A549 (cell line): ENCODE measurements at regions not wholly inside any gene's neighbourhood (a gene's known extent, or its start where the extent isn't known, plus 50 kb on each side); places are given as distances from the start of the nearest gene placed in this dataset.

Experiments
- ATAC-seq, 2 experiments: fragments of 200-7000 bp in 1 of 2; fragments of >200 bp in 1 of 2; cut with Nextera tagmentation in 1 of 2; cut with Tn5 transposase in 1 of 2; 3 replicates each; pipeline versions ENCODE4 v1.8.0 to v1.9.1; 2018 to 2020; ENCODE audit warnings: mild to moderate bottlenecking in 1 of 2, moderate library complexity in 1 of 2
- CTCF ChIA-PET: fragments of 300-600 bp; sonication (Branson Sonifier 250); formaldehyde crosslinking; extraction: SDS; loops from one replicate; lab custom pipeline; 2021; ENCODE audit warnings: antibody characterized with exemption, inconsistent platforms; lab: Yijun Ruan, JAX
- POLR2A ChIA-PET: fragments of 350-600 bp; formaldehyde crosslinking; extraction: SDS; loops from one replicate; lab custom pipeline; 2021; ENCODE audit warnings: antibody characterized with exemption, inconsistent platforms; lab: Yijun Ruan, JAX
- DNase-seq, 2 experiments: peaks; one replicate each; pipeline versions ENCODE4 v3.0.0 to v3.0.0-alpha.2; 2011 to 2016; ENCODE audit warnings: low read depth in 1 of 2, low spot score in 1 of 2
- FAIRE-seq: peaks from 2 replicates; lab custom pipeline; 2011; peaks lifted over from hg19 to GRCh38; lab: Jason Lieb, UNC
- H3K27ac ChIP-seq, 2 experiments: fragments of >200 bp; sonication (Bioruptor Twin); formaldehyde crosslinking; 3 replicates each; pipeline ENCODE4 v1.5.1; 2016 to 2017
- H3K4me1 ChIP-seq: fragments of >200 bp; sonication (Bioruptor Twin); formaldehyde crosslinking; 3 replicates; pipeline ENCODE4 v1.6.1; 2016
- H3K4me2 ChIP-seq: fragments of >200 bp; sonication (Bioruptor Twin); formaldehyde crosslinking; 3 replicates; pipeline ENCODE4 v1.6.1; 2016
- H3K4me3 ChIP-seq: fragments of >200 bp; sonication (Bioruptor Twin); formaldehyde crosslinking; 3 replicates; pipeline ENCODE4 v1.5.1; 2016
- H3K9me3 ChIP-seq: fragments of >200 bp; sonication (Bioruptor Twin); formaldehyde crosslinking; 3 replicates; pipeline ENCODE4 v1.6.1; 2016
- CBX2 ChIP-seq: fragments of 200-600 bp; sonication (generic); IDR thresholded peaks from 2 replicates; pipeline ENCODE4 v1.6.1; 2016; ENCODE audit warnings: low read depth, mild to moderate bottlenecking, borderline replicate concordance
- CBX8 ChIP-seq: fragments of 200-600 bp; sonication (generic); IDR thresholded peaks from 2 replicates; pipeline ENCODE4 v1.6.1; 2016
- CHD2 ChIP-seq: fragments of 150-350 bp; IDR thresholded peaks from 2 replicates; pipeline ENCODE4 v1.6.1; 2014; ENCODE audit warnings: low read length; ENCODE audit not compliant: partially characterized antibody
- EHF ChIP-seq: fragments of 250-450 bp; sonication (Bioruptor Pico); IDR thresholded peaks from 2 replicates; pipeline ENCODE4 v1.5.0; 2020; ENCODE audit warnings: mild to moderate bottlenecking
- EP300 ChIP-seq, 2 experiments: fragments of >200 bp; sonication (Bioruptor Twin); formaldehyde crosslinking; IDR thresholded peaks; 2 replicates in 1 of 2; 3 replicates in 1 of 2; pipeline ENCODE4 v1.6.1; 2016 to 2017
- ESRRA ChIP-seq: fragments of 150-350 bp; IDR thresholded peaks from 2 replicates; pipeline ENCODE4 v1.6.1; 2014; ENCODE audit warnings: mild to moderate bottlenecking, low read length, borderline replicate concordance
- FOSL2 ChIP-seq, 2 experiments: fragments of 450-650 bp in 1 of 2; fragments of >200 bp in 1 of 2; sonication (Bioruptor Twin) in 1 of 2; formaldehyde crosslinking; IDR thresholded peaks; 2 replicates each; pipeline versions ENCODE4 v1.5.0 to v1.6.1; 2016 to 2020; ENCODE audit warnings: mild to moderate bottlenecking in 1 of 2, moderate library complexity in 1 of 2
- GATA3 ChIP-seq: IDR thresholded peaks from 2 replicates; pipeline ENCODE4 v1.6.1; 2012; ENCODE audit warnings: borderline replicate concordance
- HDAC2 ChIP-seq: fragments of 200-600 bp; sonication (generic); IDR thresholded peaks from 2 replicates; pipeline ENCODE4 v1.6.1; 2016
- HOXA7 ChIP-seq: fragments of 250-450 bp; sonication (Bioruptor Pico); IDR thresholded peaks from 2 replicates; pipeline ENCODE4 v1.5.0; 2020; ENCODE audit warnings: mild to moderate bottlenecking, moderate library complexity
- HOXB13 ChIP-seq: fragments of 250-450 bp; sonication (Bioruptor Pico); IDR thresholded peaks from 2 replicates; pipeline ENCODE4 v1.5.0; 2020; ENCODE audit warnings: low read depth, mild to moderate bottlenecking, moderate library complexity
- JUN ChIP-seq, 2 experiments: fragments of >200 bp; sonication (Bioruptor Twin); formaldehyde crosslinking; IDR thresholded peaks; 2 replicates in 1 of 2; 3 replicates in 1 of 2; pipeline ENCODE4 v1.6.1; 2016 to 2017
- JUNB ChIP-seq: fragments of >200 bp; sonication (Bioruptor Twin); formaldehyde crosslinking; IDR thresholded peaks from 2 replicates; pipeline ENCODE4 v1.6.1; 2016
- MAFK ChIP-seq: fragments of 450-650 bp; IDR thresholded peaks from 2 replicates; pipeline ENCODE4 v1.6.1; 2014; ENCODE audit not compliant: partially characterized antibody
- MAZ ChIP-seq: fragments of 150-350 bp; IDR thresholded peaks from 2 replicates; pipeline ENCODE4 v1.6.1; 2014; ENCODE audit warnings: antibody characterized with exemption, low read depth, low read length, borderline replicate concordance
- MYC ChIP-seq: IDR thresholded peaks from 2 replicates; pipeline ENCODE4 v1.6.1; 2012; ENCODE audit warnings: mild to moderate bottlenecking, inconsistent platforms, low read length, improper control_type of control experiment, borderline replicate concordance
- NFE2L2 ChIP-seq: fragments of 150-350 bp; conservative IDR thresholded peaks from 2 replicates; pipeline ENCODE4 v1.6.1; 2014; ENCODE audit warnings: low read length
- NPAS2 ChIP-seq: fragments of 250-450 bp; sonication (Bioruptor Pico); IDR thresholded peaks from 2 replicates; pipeline ENCODE4 v1.8.0; 2022; ENCODE audit warnings: mild to moderate bottlenecking, moderate library complexity, borderline replicate concordance
- NR3C1 ChIP-seq: fragments of >200 bp; sonication (Bioruptor Twin); formaldehyde crosslinking; IDR thresholded peaks from 3 replicates; pipeline ENCODE4 v1.6.1; 2017
- PHF8 ChIP-seq: fragments of 200-600 bp; sonication (generic); IDR thresholded peaks from 2 replicates; pipeline ENCODE4 v1.6.1; 2016; ENCODE audit warnings: low read depth, mild to moderate bottlenecking, antibody characterized with exemption, moderate library complexity, borderline replicate concordance
- POLR2A ChIP-seq: IDR thresholded peaks from 2 replicates; pipeline ENCODE4 v1.6.1; 2012; ENCODE audit warnings: mild to moderate bottlenecking, low read length
- POLR2AphosphoS2 ChIP-seq: conservative IDR thresholded peaks from 2 replicates; pipeline ENCODE4 v1.6.1; 2012; ENCODE audit warnings: low read length, improper control_type of control experiment, inconsistent platforms
- RAD21 ChIP-seq, 2 experiments: fragments of >200 bp in 1 of 2; sonication (Bioruptor Twin) in 1 of 2; formaldehyde crosslinking in 1 of 2; IDR thresholded peaks in 1 of 2; conservative IDR thresholded peaks in 1 of 2; 2 replicates in 1 of 2; 3 replicates in 1 of 2; pipeline ENCODE4 v1.6.1; 2012 to 2018; ENCODE audit warnings: inconsistent platforms in 1 of 2
- RARB ChIP-seq: fragments of 250-450 bp; sonication (Bioruptor Pico); IDR thresholded peaks from 2 replicates; pipeline ENCODE4 v1.8.0; 2021; ENCODE audit warnings: mild to moderate bottlenecking, moderate library complexity
- RFX5 ChIP-seq: fragments of 450-650 bp; IDR thresholded peaks from 2 replicates; pipeline ENCODE4 v1.7.1; 2014; ENCODE audit warnings: antibody characterized with exemption, mild to moderate bottlenecking, moderate library complexity
- SMC3 ChIP-seq: fragments of >200 bp; sonication (Bioruptor Twin); formaldehyde crosslinking; IDR thresholded peaks from 3 replicates; pipeline ENCODE4 v1.6.1; 2018; ENCODE audit warnings: inconsistent platforms
- TP53 ChIP-seq: fragments of 250-450 bp; sonication (Bioruptor Pico); IDR thresholded peaks from 2 replicates; pipeline ENCODE4 v1.5.0; 2021; ENCODE audit warnings: mild to moderate bottlenecking, moderate library complexity
- ZSCAN20 ChIP-seq: fragments of 250-450 bp; sonication (Bioruptor Pico); IDR thresholded peaks from 2 replicates; pipeline ENCODE4 v1.8.0; 2022; ENCODE audit warnings: mild to moderate bottlenecking, moderate library complexity
- whole genome bisulfite sequencing: methylation state at CpG from one replicate; pipeline ENCODE4 v1.1.6; 2017; ENCODE audit errors: missing lambda C conversion rate; 5-methylcytosine and 5-hydroxymethylcytosine counted together
- TF ChIP-seq, protein P1 (sequence below): fragments of >200 bp; sonication (Bioruptor Twin); formaldehyde crosslinking; IDR thresholded peaks from 3 replicates; pipeline ENCODE4 v1.5.1; 2016
- TF ChIP-seq, protein P2 (sequence below): fragments of >200 bp; sonication (Bioruptor Twin); formaldehyde crosslinking; IDR thresholded peaks from 2 replicates; pipeline ENCODE4 v1.6.1; 2016
- TF ChIP-seq, protein P3 (sequence below): fragments of 250-450 bp; sonication (Bioruptor Pico); IDR thresholded peaks from 2 replicates; pipeline ENCODE4 v1.5.0; 2021; ENCODE audit warnings: mild to moderate bottlenecking, moderate library complexity, borderline replicate concordance

DNA sequence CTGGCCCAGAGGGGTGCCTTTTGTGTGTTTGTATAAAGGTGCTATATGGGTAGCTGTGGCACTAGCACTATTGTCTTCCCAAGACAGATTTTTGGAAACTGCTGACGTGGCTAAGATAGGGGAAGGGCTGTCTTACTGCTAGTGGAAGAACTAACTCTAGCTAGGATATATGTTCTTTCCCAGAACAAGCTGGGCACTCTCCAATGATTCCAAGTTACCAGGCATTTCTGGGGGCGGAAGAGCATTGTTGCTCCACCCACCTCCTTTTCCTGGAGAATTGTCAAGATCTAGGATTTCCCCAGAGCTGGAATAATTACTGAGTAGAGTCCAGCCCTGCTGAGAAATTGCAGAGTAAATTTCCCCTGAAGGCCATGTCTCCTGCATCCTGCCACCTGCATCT is 408.3 kb downstream of the KLF5 start:
- no peak overlapping the region for H3K4me3 ChIP-seq
- WGBS = 96% methylated on average over 2 of the region's 2 CpGs
- H3K9me3 ChIP-seq = no peaks in the 10 kb centered on the region
- no peak overlapping the region for H3K4me2 ChIP-seq
- FAIRE-seq (no peak), DNase-seq (no peak), ATAC-seq (no peak)
- CTCF ChIA-PET = interaction anchor here (1.5 kb wide), 1 partner anchor 9 kb away, joined by 3 read pairs; no protein-coding TSS in a partner anchor
- POLR2A ChIA-PET = no interaction called here
- peak overlapping the region; percentile 72 to 74; a peak in 4 of 6 replicates for H3K27ac ChIP-seq
- peaks cover 26% of the 10 kb centered on the region for H3K4me1 ChIP-seq
- TF ChIP-seq JUN (IDR thresholded peaks at IDR 0.05) = no peak
- TF ChIP-seq, protein P1, sequence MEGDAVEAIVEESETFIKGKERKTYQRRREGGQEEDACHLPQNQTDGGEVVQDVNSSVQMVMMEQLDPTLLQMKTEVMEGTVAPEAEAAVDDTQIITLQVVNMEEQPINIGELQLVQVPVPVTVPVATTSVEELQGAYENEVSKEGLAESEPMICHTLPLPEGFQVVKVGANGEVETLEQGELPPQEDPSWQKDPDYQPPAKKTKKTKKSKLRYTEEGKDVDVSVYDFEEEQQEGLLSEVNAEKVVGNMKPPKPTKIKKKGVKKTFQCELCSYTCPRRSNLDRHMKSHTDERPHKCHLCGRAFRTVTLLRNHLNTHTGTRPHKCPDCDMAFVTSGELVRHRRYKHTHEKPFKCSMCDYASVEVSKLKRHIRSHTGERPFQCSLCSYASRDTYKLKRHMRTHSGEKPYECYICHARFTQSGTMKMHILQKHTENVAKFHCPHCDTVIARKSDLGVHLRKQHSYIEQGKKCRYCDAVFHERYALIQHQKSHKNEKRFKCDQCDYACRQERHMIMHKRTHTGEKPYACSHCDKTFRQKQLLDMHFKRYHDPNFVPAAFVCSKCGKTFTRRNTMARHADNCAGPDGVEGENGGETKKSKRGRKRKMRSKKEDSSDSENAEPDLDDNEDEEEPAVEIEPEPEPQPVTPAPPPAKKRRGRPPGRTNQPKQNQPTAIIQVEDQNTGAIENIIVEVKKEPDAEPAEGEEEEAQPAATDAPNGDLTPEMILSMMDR = no peak
- TF ChIP-seq SMC3 = no peak
- TF ChIP-seq MAFK = peak; percentile 65
- TF ChIP-seq FOSL2 (IDR thresholded peaks at IDR 0.05) = no peak
- no peak for TF ChIP-seq FOSL2 (CRISPR knock-in tag; IDR thresholded peaks at IDR 0.05)
- no peak for TF ChIP-seq TP53 (CRISPR knock-in tag)

DNA sequence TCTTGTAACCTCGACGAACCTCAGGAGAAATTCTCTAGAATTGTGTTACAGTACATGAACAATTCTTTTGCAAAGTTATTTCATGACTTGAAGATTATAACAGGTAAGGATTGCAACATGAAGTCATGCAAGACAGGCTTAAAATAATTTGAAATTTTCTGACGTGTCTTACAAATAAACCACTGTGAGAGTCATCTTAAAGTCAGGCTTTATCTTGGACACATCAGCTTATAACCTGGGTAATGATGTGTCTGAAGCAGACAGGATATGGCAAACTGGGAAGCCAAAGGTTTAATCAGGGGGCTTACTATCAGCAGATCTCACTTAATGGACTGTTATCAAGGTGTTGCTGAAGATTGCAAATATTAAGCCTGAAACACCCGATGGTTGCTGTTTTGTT is 407.8 kb downstream of the KLF5 start:
- POLR2A ChIA-PET = no interaction called here
- H3K27ac ChIP-seq = peak overlapping the region; percentile 72 to 74; a peak in 4 of 6 replicates
- ATAC-seq = no peak
- WGBS = 84% methylated on average over 4 of the region's 4 CpGs
- TF ChIP-seq, protein P2, sequence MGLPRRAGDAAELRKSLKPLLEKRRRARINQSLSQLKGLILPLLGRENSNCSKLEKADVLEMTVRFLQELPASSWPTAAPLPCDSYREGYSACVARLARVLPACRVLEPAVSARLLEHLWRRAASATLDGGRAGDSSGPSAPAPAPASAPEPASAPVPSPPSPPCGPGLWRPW = no peak
- TF ChIP-seq NR3C1 (no peak), NPAS2 (no peak), RAD21 (conservative IDR thresholded peaks at IDR 0.05 in 1 of 2, IDR thresholded peaks at IDR 0.05 in 1 of 2) (no peak), PHF8 (no peak), HOXB13 (CRISPR knock-in tag) (no peak), EP300 (IDR thresholded peaks at IDR 0.05) (no peak), FOSL2 (IDR thresholded peaks at IDR 0.05) (no peak), FOSL2 (CRISPR knock-in tag; IDR thresholded peaks at IDR 0.05) (no peak), POLR2A (no peak), MYC (no peak)
- peaks cover 26% of the 10 kb centered on the region for H3K4me1 ChIP-seq
- H3K9me3 ChIP-seq = no peaks in the 10 kb centered on the region
- no peak for FAIRE-seq
- no peak for DNase-seq
- CTCF ChIA-PET = interaction anchor here (1.5 kb wide), 1 partner anchor 10 kb away, joined by 3 read pairs; no protein-coding TSS in a partner anchor
- no peak overlapping the region for H3K4me3 ChIP-seq
- no peak overlapping the region; the same call in 2 of the 3 replicates for H3K4me2 ChIP-seq

DNA sequence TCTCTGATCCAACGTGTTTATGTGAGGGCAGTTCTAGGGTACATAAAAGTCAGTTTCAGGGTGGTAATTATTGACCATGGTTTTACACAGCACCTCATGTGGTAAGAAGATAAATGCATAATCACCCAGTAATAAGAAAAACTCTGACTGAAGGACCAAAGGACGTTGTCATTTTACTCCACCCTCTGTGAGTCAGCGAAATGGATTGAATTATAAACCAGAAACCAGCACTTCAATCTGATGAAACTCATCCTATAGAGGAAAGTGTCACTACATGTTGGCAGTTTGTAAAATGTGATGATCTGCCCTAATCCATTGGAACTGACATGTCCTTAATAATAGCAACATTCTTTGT is 406.8 kb downstream of the KLF5 start:
- DNase-seq (peak; percentile 6 to 60), ATAC-seq (peak; percentile 56 to 71; a peak in 5 of 6 replicates), FAIRE-seq (no peak)
- Histone ChIP-seq H3K9me3 (no peaks in the 10 kb centered on the region), H3K4me3 (no peak overlapping the region), H3K4me1 (peaks cover 26% of the 10 kb centered on the region), H3K27ac (peak overlapping the region; percentile 72 to 74), H3K4me2 (peak overlapping the region; percentile 49)
- 2% methylated on average over 3 of the region's 3 CpGs for WGBS
- ChIA-PET POLR2A (no interaction called here), CTCF (no interaction called here)
- TF ChIP-seq JUN (IDR thresholded peaks at IDR 0.05) = no peak
- TF ChIP-seq GATA3 = no peak
- TF ChIP-seq POLR2AphosphoS2 = no peak
- TF ChIP-seq HOXA7 (CRISPR knock-in tag) = no peak
- no peak for TF ChIP-seq ZSCAN20 (CRISPR knock-in tag)
- no peak for TF ChIP-seq CBX8
- TF ChIP-seq, protein P3, sequence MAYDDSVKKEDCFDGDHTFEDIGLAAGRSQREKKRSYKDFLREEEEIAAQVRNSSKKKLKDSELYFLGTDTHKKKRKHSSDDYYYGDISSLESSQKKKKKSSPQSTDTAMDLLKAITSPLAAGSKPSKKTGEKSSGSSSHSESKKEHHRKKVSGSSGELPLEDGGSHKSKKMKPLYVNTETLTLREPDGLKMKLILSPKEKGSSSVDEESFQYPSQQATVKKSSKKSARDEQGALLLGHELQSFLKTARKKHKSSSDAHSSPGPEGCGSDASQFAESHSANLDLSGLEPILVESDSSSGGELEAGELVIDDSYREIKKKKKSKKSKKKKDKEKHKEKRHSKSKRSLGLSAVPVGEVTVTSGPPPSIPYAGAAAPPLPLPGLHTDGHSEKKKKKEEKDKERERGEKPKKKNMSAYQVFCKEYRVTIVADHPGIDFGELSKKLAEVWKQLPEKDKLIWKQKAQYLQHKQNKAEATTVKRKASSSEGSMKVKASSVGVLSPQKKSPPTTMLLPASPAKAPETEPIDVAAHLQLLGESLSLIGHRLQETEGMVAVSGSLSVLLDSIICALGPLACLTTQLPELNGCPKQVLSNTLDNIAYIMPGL (CRISPR knock-in tag) = no peak
- no peak for TF ChIP-seq NFE2L2
- TF ChIP-seq POLR2A = no peak
- TF ChIP-seq MAFK = peak; percentile 69
- 0 out of 2 replicates have a peak, but pooled peaks have one; percentile 18 for TF ChIP-seq JUNB
- no peak for TF ChIP-seq RARB (CRISPR knock-in tag)
- TF ChIP-seq, protein P1 = no peak
- TF ChIP-seq CHD2 = no peak
- no peak for TF ChIP-seq ESRRA
- no peak for TF ChIP-seq FOSL2 (IDR thresholded peaks at IDR 0.05)
- TF ChIP-seq FOSL2 (CRISPR knock-in tag; IDR thresholded peaks at IDR 0.05) = peak; percentile 22; the same call in 1 of the 2 replicates
- TF ChIP-seq CBX2 = no peak
- TF ChIP-seq EHF = no peak
- no peak for TF ChIP-seq HDAC2
- TF ChIP-seq MAZ = no peak
- no peak for TF ChIP-seq RFX5
